ENCODE measurements at regions not wholly inside any gene's neighbourhood (a gene's known extent, or its start where the extent isn't known, plus 50 kb on each side); places are given as distances from the start of the nearest gene placed in this dataset.

- no peak for DNase-seq (ENCODE audit: low read depth)
- no peak overlapping the region for H3K4me3 ChIP-seq (ENCODE audit: low read depth, low read length)
Observed at GRCh38 chr4:45663003-45663402, 460.9 kb downstream of the GABRG1 start.

- DNase-seq (ENCODE audit: low read depth): no peak
Observed at GRCh38 chr4:45661893-45662292, 462.0 kb downstream of the GABRG1 start.

DNA sequence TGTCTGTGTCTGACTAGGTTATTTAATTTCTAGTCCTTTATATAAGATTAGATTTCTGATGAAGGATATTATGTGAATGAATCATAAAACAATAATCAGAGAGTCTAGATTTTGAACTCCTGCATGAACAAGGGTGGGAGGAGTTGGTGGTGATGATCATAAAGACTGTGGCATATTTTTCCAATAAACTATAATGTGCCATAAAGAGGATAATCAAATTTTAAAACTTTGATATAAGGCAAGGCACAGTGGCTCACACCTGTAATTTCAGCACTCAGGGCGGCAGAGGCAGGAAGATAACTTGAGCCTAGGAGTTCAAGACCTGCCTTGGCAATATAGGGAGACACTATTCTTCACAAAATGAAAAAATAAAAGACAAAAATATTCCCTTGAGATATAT lies 473.3 kb downstream of the GABRG1 start:
- no peak for DNase-seq (ENCODE audit: low read depth)
- H3K4me3 ChIP-seq (ENCODE audit: low read depth, low read length): no peak overlapping the region

More at GRCh38 chr4:45661893-45662292, 462.0 kb downstream of the GABRG1 start:
- H3K4me3 ChIP-seq (ENCODE audit: low read depth, low read length): no peak overlapping the region

- H3K4me3 ChIP-seq (ENCODE audit: low read depth, low read length): no peak overlapping the region
- no peak for DNase-seq (ENCODE audit: low read depth)
Observed at GRCh38 chr4:45648846-45649245, 475.0 kb downstream of the GABRG1 start.

GRCh38 chr4:45647823-45648222 lies 476.0 kb downstream of the GABRG1 start:
- no peak for DNase-seq (ENCODE audit: low read depth)

GRCh38 chr4:45646885-45647590 lies 476.8 kb downstream of the GABRG1 start:
- no peak overlapping the region for H3K4me3 ChIP-seq (ENCODE audit: low read depth, low read length)
- no peak for DNase-seq (ENCODE audit: low read depth)

More at GRCh38 chr4:45647823-45648222, 476.0 kb downstream of the GABRG1 start:
- H3K4me3 ChIP-seq (ENCODE audit: low read depth, low read length): no peak overlapping the region

- no peak for DNase-seq (ENCODE audit: low read depth)
- no peak overlapping the region for H3K4me3 ChIP-seq (ENCODE audit: low read depth, low read length)
Observed at GRCh38 chr4:45640281-45640680, 483.6 kb downstream of the GABRG1 start.

- DNase-seq (ENCODE audit: low read depth): no peak
- H3K4me3 ChIP-seq (ENCODE audit: low read depth, low read length): no peak overlapping the region
Observed at GRCh38 chr4:45638641-45639040, 485.2 kb downstream of the GABRG1 start.

- no peak overlapping the region for H3K4me3 ChIP-seq (ENCODE audit: low read depth, low read length)
- DNase-seq (ENCODE audit: low read depth): no peak
Observed at GRCh38 chr4:45636175-45636574, 487.7 kb downstream of the GABRG1 start.

- H3K4me3 ChIP-seq (ENCODE audit: low read depth, low read length): no peak overlapping the region
- no peak for DNase-seq (ENCODE audit: low read depth)
Observed at GRCh38 chr4:45629717-45630116, 494.1 kb downstream of the GABRG1 start.

GRCh38 chr4:45621971-45622370 lies 501.9 kb downstream of the GABRG1 start:
- H3K4me3 ChIP-seq (ENCODE audit: low read depth, low read length): no peak overlapping the region
- peak; percentile 4 for DNase-seq (ENCODE audit: low read depth)

DNA sequence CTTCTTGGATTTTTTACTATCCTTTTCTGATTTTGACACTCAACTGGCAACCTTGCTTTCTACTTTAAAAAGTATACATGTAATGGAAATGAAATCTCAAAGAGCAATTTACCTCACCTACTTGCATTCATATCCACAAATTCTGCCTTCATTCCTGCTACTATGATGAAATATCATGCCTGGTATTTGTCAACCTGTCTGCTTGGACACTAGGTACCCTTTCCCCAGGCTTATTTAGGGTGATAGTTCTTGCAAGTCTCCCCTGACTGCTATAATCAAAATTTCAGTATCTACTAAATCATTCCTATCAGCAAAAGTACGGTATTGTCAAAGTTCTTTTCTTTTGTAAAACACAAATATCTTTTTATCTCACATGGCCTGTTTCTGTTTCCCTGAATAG lies 503.0 kb downstream of the GABRG1 start:
- DNase-seq (ENCODE audit: low read depth): no peak

GRCh38 chr4:45596379-45597101 lies 527.3 kb downstream of the GABRG1 start:
- DNase-seq (ENCODE audit: low read depth): no peak
- no peak overlapping the region for H3K4me3 ChIP-seq (ENCODE audit: low read depth, low read length)

More for the DNA sequence above, 503.0 kb downstream of the GABRG1 start:
- H3K4me3 ChIP-seq (ENCODE audit: low read depth, low read length): no peak overlapping the region

DNA sequence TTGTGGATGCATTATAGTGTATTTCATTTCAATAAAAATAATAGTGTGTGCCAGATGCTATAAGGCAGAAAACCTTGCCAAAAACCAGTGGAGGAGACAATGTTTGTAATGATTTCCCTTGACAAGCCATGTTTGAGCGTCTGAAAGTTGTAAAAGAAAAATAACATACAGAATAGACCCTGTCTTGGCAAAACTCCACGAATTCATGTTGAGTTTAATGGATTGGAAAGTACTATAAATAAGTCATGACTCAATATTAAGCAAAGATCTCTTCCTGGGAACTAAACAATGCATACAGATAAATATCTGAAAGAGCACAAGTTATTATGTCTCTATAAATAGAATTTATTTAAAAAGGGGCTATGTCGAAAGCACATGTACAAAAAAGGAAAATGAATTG lies 543.5 kb downstream of the GABRG1 start:
- no peak overlapping the region for H3K4me3 ChIP-seq (ENCODE audit: low read depth, low read length)
- DNase-seq (ENCODE audit: low read depth): no peak

DNA sequence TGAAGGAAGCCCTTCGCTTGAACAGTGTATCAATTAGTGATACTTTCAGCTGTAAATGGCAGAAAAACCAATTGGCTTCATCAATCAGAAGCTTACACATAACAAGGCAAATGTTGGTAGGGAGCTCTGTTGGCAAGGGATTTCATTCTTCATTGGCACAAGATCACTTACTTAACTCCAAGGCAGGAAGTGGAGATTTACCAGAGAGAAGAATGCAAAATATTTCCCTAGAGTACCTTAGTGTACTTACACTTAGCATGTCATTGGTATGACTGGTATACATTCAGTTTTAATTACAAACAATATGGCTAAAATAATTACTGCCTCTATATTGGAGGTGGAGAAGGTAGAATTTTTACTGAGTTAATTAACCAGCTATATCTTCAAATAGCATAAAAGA lies 545.0 kb downstream of the GABRG1 start:
- H3K4me3 ChIP-seq (ENCODE audit: low read depth, low read length): no peak overlapping the region
- no peak for DNase-seq (ENCODE audit: low read depth)

GRCh38 chr4:45576275-45576674 lies 547.6 kb downstream of the GABRG1 start:
- no peak for DNase-seq (ENCODE audit: low read depth)
- H3K4me3 ChIP-seq (ENCODE audit: low read depth, low read length): no peak overlapping the region

DNA sequence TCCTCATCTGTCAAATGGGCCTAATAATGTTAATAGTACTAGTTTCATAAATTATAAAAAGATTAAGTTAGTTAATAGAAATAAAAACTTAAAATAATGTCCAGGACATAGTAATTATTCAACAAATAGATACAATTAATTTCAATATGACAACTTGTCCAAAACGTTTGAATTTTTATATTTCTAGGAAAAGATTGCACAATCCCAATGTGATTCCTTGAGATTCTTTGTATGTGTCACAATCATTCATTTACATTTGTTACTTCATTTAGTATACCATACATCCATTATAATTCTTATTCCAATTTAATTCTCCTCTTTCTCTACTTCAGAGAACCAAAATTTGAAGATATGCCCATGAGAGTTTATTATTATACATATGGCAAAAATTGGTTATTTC lies 554.2 kb downstream of the GABRG1 start:
- no peak for DNase-seq (ENCODE audit: low read depth)
- H3K4me3 ChIP-seq (ENCODE audit: low read depth, low read length): no peak overlapping the region

DNA sequence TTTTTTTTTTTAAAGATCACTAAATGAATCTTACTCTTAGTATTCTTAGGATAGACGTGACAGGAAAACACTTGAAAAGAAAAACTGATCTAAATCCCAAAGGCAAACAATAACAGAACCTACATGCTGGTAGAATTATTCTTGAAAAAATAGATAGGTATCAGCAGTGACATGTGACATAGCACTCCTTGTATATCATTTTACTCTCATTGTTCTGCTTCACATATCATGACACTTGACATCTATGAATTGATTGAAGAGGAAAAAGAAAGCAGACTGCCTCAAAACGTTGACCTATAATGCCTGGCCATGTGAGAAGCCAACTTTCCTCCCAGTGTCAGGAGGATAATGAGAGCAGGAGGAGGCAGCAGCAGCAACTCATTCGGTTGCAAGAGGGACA lies 555.2 kb downstream of the GABRG1 start:
- DNase-seq (ENCODE audit: low read depth): no peak

DNA sequence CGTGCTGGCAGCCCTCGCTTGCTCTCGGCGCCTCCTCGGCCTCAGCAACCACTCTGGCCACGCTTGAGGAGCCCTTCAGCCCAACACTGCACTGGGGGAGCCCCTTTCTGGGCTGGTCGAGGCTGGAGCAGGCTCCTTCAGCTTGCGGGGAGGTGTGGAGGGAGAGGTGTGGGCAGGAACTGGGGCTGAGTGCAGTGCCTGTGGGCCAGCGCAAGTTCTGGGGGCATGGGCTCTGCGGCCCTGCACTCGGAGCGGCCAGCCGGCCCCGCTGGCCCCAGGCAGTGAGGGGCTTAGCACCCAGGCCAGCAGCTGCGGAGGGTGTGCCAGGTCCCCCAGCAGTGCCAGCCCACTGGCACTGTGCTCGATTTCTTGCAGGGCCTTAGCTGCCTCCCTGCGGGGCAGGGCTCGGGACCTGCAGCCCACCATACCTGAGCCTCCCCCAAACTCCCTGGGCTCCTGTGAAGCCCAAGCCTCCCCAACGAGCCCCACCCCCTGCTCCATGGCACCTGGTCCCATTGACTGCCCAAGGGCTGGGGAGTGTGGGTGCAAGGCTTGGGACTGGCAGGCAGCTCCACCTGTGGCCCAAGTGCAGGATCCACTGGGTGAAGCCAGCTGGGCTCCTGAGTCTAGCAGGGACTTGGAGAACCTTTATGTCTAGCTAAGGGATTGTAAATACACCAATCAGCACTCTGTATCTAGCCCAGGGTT lies 556.8 kb downstream of the GABRG1 start:
- no peak overlapping the region for H3K4me3 ChIP-seq (ENCODE audit: low read depth, low read length)
- no peak for DNase-seq (ENCODE audit: low read depth)

More for the DNA sequence above, 555.2 kb downstream of the GABRG1 start:
- no peak overlapping the region for H3K4me3 ChIP-seq (ENCODE audit: low read depth, low read length)

GRCh38 chr4:45554423-45554822 lies 569.4 kb downstream of the GABRG1 start:
- no peak overlapping the region for H3K4me3 ChIP-seq (ENCODE audit: low read depth, low read length)
- no peak for DNase-seq (ENCODE audit: low read depth)

All from skeletal muscle cell (primary cell).